OCI-LY3 (cell line): ENCODE measurements at regions not wholly inside any gene's neighbourhood (a gene's known extent, or its start where the extent isn't known, plus 50 kb on each side); places are given as distances from the start of the nearest gene placed in this dataset.

Experiments
- EZH2phosphoT487 ChIP-seq: fragments of 200-600 bp; shearing (Covaris generic); IDR thresholded peaks from 2 replicates; pipeline ENCODE4 v1.6.1; 2018; ENCODE audit warnings: antibody characterized with exemption, mixed run types, low read depth
- TF ChIP-seq, protein P1 (sequence below): fragments of 200-600, 300-600 bp; sonication (generic); IDR thresholded peaks from 2 replicates; pipeline ENCODE4 v1.5.1; 2014; ENCODE audit warnings: antibody characterized with exemption, low read length, low read depth

DNA sequence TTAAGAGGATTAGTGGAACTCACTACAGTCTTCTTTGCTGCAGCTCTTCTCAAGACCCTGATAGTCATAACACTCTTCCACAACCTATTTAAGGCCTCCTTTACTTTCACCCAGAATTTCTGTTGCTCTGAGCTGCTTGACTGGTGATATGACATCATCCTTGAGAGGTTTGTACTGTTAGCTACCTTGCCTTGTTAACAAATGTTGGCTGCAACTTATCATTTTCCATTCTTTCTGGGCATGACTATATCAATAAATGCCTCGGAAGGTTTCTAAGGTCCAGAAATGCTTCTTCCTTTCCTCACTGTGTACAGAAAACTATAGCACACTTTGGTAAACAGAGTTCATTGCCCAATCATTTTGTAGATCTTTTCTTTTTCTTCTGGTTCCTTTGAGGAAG is 1292.2 kb upstream of the TMPRSS15 start:
- TF ChIP-seq, protein P1, sequence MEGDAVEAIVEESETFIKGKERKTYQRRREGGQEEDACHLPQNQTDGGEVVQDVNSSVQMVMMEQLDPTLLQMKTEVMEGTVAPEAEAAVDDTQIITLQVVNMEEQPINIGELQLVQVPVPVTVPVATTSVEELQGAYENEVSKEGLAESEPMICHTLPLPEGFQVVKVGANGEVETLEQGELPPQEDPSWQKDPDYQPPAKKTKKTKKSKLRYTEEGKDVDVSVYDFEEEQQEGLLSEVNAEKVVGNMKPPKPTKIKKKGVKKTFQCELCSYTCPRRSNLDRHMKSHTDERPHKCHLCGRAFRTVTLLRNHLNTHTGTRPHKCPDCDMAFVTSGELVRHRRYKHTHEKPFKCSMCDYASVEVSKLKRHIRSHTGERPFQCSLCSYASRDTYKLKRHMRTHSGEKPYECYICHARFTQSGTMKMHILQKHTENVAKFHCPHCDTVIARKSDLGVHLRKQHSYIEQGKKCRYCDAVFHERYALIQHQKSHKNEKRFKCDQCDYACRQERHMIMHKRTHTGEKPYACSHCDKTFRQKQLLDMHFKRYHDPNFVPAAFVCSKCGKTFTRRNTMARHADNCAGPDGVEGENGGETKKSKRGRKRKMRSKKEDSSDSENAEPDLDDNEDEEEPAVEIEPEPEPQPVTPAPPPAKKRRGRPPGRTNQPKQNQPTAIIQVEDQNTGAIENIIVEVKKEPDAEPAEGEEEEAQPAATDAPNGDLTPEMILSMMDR, result no peak
- no peak for TF ChIP-seq EZH2phosphoT487
